Astrocyte (in vitro differentiated cells and primary cell): ENCODE measurements at regions not wholly inside any gene's neighbourhood (a gene's known extent, or its start where the extent isn't known, plus 50 kb on each side); places are given as distances from the start of the nearest gene placed in this dataset.

ENCODE experiments used
- DNase-seq: peaks from one replicate; pipeline ENCODE4 v3.0.0-alpha.2; 2010; ENCODE audit warnings: low read depth
- FAIRE-seq: peaks from 2 replicates; lab custom pipeline; 2011; peaks lifted over from hg19 to GRCh38; lab: Jason Lieb, UNC
- H2AFZ ChIP-seq: 2 replicates; pipeline ENCODE4 v1.6.0; 2012; ENCODE audit warnings: low read depth, low read length, inconsistent platforms
- H3K27ac ChIP-seq: 2 replicates; pipeline ENCODE4 v1.5.1; 2011; ENCODE audit warnings: low read depth, low read length, inconsistent platforms
- H3K27me3 ChIP-seq: 2 replicates; pipeline ENCODE4 v1.6.0; 2011; ENCODE audit warnings: low read length, inconsistent platforms; ENCODE audit not compliant: insufficient read depth
- H3K36me3 ChIP-seq: 2 replicates; pipeline ENCODE4 v1.5.1; 2011; ENCODE audit warnings: low read length, inconsistent platforms; ENCODE audit not compliant: insufficient read depth
- H3K4me1 ChIP-seq: 2 replicates; pipeline ENCODE4 v1.5.1; 2011; ENCODE audit warnings: low read length, inconsistent platforms; ENCODE audit not compliant: insufficient read depth
- H3K4me2 ChIP-seq: 2 replicates; pipeline ENCODE4 v1.6.0; 2012; ENCODE audit warnings: low read length, inconsistent platforms
- H3K4me3 ChIP-seq: 2 replicates; pipeline ENCODE4 v1.5.1; 2011; ENCODE audit warnings: low read depth, mild to moderate bottlenecking, low read length, inconsistent platforms; ENCODE audit not compliant: insufficient read depth
- H3K79me2 ChIP-seq: 2 replicates; pipeline ENCODE4 v1.6.0; 2012; ENCODE audit warnings: mild to moderate bottlenecking, low read length, inconsistent platforms; ENCODE audit not compliant: insufficient read depth
- H3K9ac ChIP-seq: 2 replicates; pipeline ENCODE4 v1.6.0; 2012; ENCODE audit warnings: mild to moderate bottlenecking, low read length, inconsistent platforms
- H3K9me3 ChIP-seq: 2 replicates; pipeline ENCODE4 v1.5.1; 2012; ENCODE audit warnings: low read depth, mild to moderate bottlenecking, low read length, inconsistent platforms; ENCODE audit not compliant: insufficient read depth
- H4K20me1 ChIP-seq: 2 replicates; pipeline ENCODE4 v1.6.0; 2012; ENCODE audit warnings: low read length, inconsistent platforms; ENCODE audit not compliant: insufficient read depth
- H3K27ac Mint-ChIP-seq: one replicate; pipeline ENCODE4 v1.8.0; 2021; ENCODE audit warnings: mild to moderate bottlenecking, mixed read lengths; ENCODE audit not compliant: unreplicated experiment
- H3K27me3 Mint-ChIP-seq: one replicate; pipeline ENCODE4 v1.8.0; 2021; ENCODE audit warnings: low read depth, mixed read lengths; ENCODE audit not compliant: unreplicated experiment
- H3K36me3 Mint-ChIP-seq: one replicate; pipeline ENCODE4 v1.8.0; 2021; ENCODE audit warnings: low read depth, mixed read lengths; ENCODE audit not compliant: unreplicated experiment
- H3K4me1 Mint-ChIP-seq: one replicate; pipeline ENCODE4 v1.8.0; 2021; ENCODE audit warnings: low read depth, mixed read lengths; ENCODE audit not compliant: unreplicated experiment
- H3K4me3 Mint-ChIP-seq: one replicate; pipeline ENCODE4 v1.8.0; 2021; ENCODE audit warnings: mild to moderate bottlenecking, moderate library complexity, mixed read lengths; ENCODE audit not compliant: unreplicated experiment
- H3K9me3 Mint-ChIP-seq: one replicate; pipeline ENCODE4 v1.8.0; 2021; ENCODE audit warnings: mild to moderate bottlenecking, mixed read lengths; ENCODE audit not compliant: unreplicated experiment
- EZH2 ChIP-seq: IDR thresholded peaks from 2 replicates; pipeline ENCODE4 v1.6.1; 2012; ENCODE audit warnings: mild to moderate bottlenecking, low read length, inconsistent platforms; ENCODE audit not compliant: insufficient read depth
- TF ChIP-seq, protein P1 (sequence below): IDR thresholded peaks from 2 replicates; pipeline ENCODE4 v1.5.1; 2011; ENCODE audit warnings: low read depth, mild to moderate bottlenecking, inconsistent platforms, low read length, moderate library complexity; ENCODE audit not compliant: insufficient read depth

DNA sequence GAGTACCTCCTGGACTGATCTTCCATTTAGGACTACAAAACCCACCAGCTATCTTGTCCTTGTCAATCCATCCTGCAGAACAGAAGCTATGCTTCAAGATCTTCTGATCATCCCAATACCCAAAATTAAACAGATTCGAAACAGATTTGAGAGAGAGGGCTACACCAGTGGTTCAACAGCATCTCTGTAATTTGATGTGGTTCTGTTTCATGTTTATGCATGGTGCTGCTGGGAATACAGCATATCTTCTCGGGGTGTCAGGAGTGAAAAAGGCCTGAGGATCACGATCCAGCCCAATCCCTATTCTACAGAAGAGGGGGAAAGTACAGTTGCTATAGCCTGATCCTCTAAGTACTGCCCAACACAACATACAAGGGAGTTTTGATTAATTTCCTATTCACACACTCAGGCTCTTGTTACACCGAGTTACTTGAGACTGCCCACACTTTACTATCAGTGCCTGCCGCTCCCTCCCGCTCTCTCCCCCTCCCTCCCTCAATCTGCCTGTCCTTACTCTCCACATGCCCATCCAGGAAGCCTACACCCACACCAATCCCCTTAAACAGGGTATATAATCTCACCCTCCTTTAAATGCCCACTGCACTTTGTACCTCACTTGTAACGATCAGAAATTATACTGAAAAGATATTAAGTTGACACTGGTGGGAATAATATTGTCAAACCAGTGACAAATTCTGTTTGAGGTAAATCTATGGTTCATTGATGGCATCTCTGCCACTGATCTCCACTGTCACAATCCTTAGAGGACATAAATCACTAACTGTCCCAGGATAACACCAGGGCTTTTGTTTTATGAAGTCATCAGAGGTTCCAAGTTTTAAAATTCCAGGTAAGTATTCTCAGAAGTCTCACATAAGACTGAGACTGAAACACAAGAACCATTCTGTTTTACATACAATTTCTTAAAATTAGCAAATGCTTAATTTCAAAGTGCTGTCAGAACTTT is 89.3 kb upstream of the PLEKHM1 start:
- no peak for DNase-seq
- Histone ChIP-seq H3K27ac (no peak overlapping the region), H3K4me1 (peaks cover 8% of the 10 kb centered on the region), H3K36me3 (no peaks in the 10 kb centered on the region), H2AFZ (no peak overlapping the region), H3K27me3 (no peaks in the 10 kb centered on the region), H3K79me2 (peaks cover 90% of the 10 kb centered on the region), H3K4me3 (no peak overlapping the region), H4K20me1 (peaks cover 34% of the 10 kb centered on the region), H3K9ac (no peak overlapping the region), H3K4me2 (no peak overlapping the region), H3K9me3 (no peaks in the 10 kb centered on the region)
- TF ChIP-seq, protein P1, sequence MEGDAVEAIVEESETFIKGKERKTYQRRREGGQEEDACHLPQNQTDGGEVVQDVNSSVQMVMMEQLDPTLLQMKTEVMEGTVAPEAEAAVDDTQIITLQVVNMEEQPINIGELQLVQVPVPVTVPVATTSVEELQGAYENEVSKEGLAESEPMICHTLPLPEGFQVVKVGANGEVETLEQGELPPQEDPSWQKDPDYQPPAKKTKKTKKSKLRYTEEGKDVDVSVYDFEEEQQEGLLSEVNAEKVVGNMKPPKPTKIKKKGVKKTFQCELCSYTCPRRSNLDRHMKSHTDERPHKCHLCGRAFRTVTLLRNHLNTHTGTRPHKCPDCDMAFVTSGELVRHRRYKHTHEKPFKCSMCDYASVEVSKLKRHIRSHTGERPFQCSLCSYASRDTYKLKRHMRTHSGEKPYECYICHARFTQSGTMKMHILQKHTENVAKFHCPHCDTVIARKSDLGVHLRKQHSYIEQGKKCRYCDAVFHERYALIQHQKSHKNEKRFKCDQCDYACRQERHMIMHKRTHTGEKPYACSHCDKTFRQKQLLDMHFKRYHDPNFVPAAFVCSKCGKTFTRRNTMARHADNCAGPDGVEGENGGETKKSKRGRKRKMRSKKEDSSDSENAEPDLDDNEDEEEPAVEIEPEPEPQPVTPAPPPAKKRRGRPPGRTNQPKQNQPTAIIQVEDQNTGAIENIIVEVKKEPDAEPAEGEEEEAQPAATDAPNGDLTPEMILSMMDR = no peak
- no peak for TF ChIP-seq EZH2
- Mint-ChIP-seq H3K9me3 (no peaks in the 10 kb centered on the region), H3K4me3 (no peak overlapping the region), H3K27me3 (no peaks in the 10 kb centered on the region), H3K36me3 (peaks cover 5% of the 10 kb centered on the region), H3K4me1 (peaks cover 8% of the 10 kb centered on the region), H3K27ac (no peak overlapping the region)
- FAIRE-seq = no peak

DNA sequence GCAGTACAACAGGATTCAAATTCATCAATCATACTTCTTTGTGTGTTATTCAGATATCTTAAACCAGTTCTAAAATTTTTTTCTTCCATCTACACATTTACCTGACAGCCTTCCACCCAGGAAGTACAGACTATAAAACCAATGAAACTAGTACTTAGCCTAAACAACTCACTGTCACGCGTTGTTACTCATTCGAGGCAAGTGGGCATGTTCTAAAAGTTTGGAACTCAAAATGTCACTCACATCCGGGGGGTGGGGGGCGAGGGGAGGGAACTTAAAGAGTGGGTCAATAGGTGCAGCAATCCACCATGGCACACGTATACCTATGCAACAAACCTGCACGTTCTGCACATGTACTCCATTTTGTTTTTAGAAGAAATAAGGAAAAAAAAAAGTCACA is 90.4 kb upstream of the PLEKHM1 start:
- Histone ChIP-seq H2AFZ (no peak overlapping the region), H3K79me2 (peaks cover 79% of the 10 kb centered on the region), H3K4me3 (no peak overlapping the region), H3K27ac (no peak overlapping the region), H3K9me3 (no peaks in the 10 kb centered on the region), H3K36me3 (no peaks in the 10 kb centered on the region), H3K27me3 (no peaks in the 10 kb centered on the region), H3K4me1 (peaks cover 8% of the 10 kb centered on the region), H3K9ac (no peak overlapping the region), H4K20me1 (peaks cover 25% of the 10 kb centered on the region), H3K4me2 (no peak overlapping the region)
- no peak for FAIRE-seq
- Mint-ChIP-seq H3K27ac (no peak overlapping the region), H3K9me3 (no peaks in the 10 kb centered on the region), H3K27me3 (peaks cover 2% of the 10 kb centered on the region), H3K4me1 (peaks cover 6% of the 10 kb centered on the region), H3K36me3 (peaks cover 7% of the 10 kb centered on the region), H3K4me3 (no peak overlapping the region)
- DNase-seq = no peak
- TF ChIP-seq, protein P1 = no peak
- no peak for TF ChIP-seq EZH2

DNA sequence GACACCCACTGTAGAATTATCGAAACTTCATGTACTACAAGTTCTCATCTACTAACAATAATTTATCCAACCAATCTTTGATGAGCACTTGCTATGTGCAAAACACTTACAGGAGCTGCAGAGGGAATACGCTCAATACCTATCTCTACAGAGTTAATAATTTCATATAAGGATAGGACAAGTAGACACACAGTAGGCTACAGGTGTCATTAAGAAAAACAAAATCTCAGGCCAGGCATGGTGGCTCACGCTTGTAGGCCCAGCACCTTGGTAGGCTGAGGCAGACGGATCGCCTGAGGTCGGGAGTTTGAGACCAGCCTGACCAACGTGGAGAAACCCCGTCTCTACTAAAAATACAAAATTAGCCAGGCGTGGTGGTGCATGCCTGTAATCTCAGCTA is 91.3 kb upstream of the PLEKHM1 start:
- FAIRE-seq = no peak
- H3K9me3 Mint-ChIP-seq = no peaks in the 10 kb centered on the region
- H2AFZ ChIP-seq = no peak overlapping the region

More for the DNA sequence above, 91.3 kb upstream of the PLEKHM1 start:
- peaks cover 72% of the 10 kb centered on the region for H3K79me2 ChIP-seq
- no peak overlapping the region for H3K4me3 Mint-ChIP-seq
- no peak overlapping the region for H3K4me2 ChIP-seq
- H3K27ac ChIP-seq = no peak overlapping the region
- no peak overlapping the region for H3K27ac Mint-ChIP-seq
- no peak overlapping the region for H3K4me3 ChIP-seq
- peaks cover 2% of the 10 kb centered on the region for H3K27me3 Mint-ChIP-seq
- H3K36me3 ChIP-seq = no peaks in the 10 kb centered on the region
- peaks cover 7% of the 10 kb centered on the region for H3K36me3 Mint-ChIP-seq
- peaks cover 22% of the 10 kb centered on the region for H4K20me1 ChIP-seq
- no peaks in the 10 kb centered on the region for H3K27me3 ChIP-seq
- TF ChIP-seq EZH2 = no peak
- no peak for DNase-seq
- H3K9me3 ChIP-seq = no peaks in the 10 kb centered on the region
- no peak overlapping the region for H3K9ac ChIP-seq
- peaks cover 6% of the 10 kb centered on the region for H3K4me1 Mint-ChIP-seq
- H3K4me1 ChIP-seq = peaks cover 8% of the 10 kb centered on the region
